Lower lobe of right lung (tissue), 2 donors: ENCODE measurements at regions not wholly inside any gene's neighbourhood (a gene's known extent, or its start where the extent isn't known, plus 50 kb on each side); places are given as distances from the start of the nearest gene placed in this dataset.

Experiments used
- ATAC-seq, 2 donors: fragments of 200-7000 bp; cut with Tn5 transposase; one replicate each; pipeline ENCODE4 v1.9.1; 2020 to 2022; ENCODE audit warnings: mild to moderate bottlenecking in 2 of 2, moderate library complexity in 2 of 2
- DNase-seq: peaks from one replicate; pipeline ENCODE4 v3.0.0-alpha.2; 2020
- H3K27ac ChIP-seq: fragments of 200-600 bp; one replicate; pipeline ENCODE4 v1.8.0; 2022
- H3K27me3 ChIP-seq: fragments of 200-600 bp; one replicate; pipeline ENCODE4 v1.8.0; 2022; ENCODE audit warnings: low read depth
- H3K36me3 ChIP-seq: fragments of 200-600 bp; one replicate; pipeline ENCODE4 v1.8.0; 2022; ENCODE audit warnings: mild to moderate bottlenecking
- H3K4me1 ChIP-seq: fragments of 200-600 bp; one replicate; pipeline ENCODE4 v1.8.0; 2022
- H3K4me3 ChIP-seq: fragments of 200-600 bp; one replicate; pipeline ENCODE4 v1.8.0; 2022; ENCODE audit warnings: mild to moderate bottlenecking
- H3K9me3 ChIP-seq: fragments of 200-600 bp; one replicate; pipeline ENCODE4 v1.8.0; 2022
- CTCF ChIP-seq: fragments of 200-600 bp; IDR thresholded peaks from one replicate; pipeline ENCODE4 v1.8.0; 2022; ENCODE audit warnings: antibody characterized with exemption, mild to moderate bottlenecking
- intact Hi-C: fragments of 100-400 bp; cut with DNase I; formaldehyde crosslinking; loops from one replicate; pipeline ENCODE4 v1.11.0; 2022
- donor health status: DM: no; HTN: yes; CAD: no; lungs with severe emphysema.

- H3K4me1 ChIP-seq: no peaks in the 10 kb centered on the region
- H3K27ac ChIP-seq: no peak overlapping the region
- intact Hi-C loops: no loop called here
- no peaks in the 10 kb centered on the region for H3K36me3 ChIP-seq
- no peak overlapping the region for H3K4me3 ChIP-seq
- H3K27me3 ChIP-seq: no peaks in the 10 kb centered on the region
- no peaks in the 10 kb centered on the region for H3K9me3 ChIP-seq
- no peak for DNase-seq
- no peak for ATAC-seq
- TF ChIP-seq CTCF: no peak
These were observed 50.8 kb upstream of the KLHL13 start for GRCh38 chrX:118167361-118167760.

GRCh38 chrX:118171356-118171755 lies 54.7 kb upstream of the KLHL13 start:
- no peak for TF ChIP-seq CTCF

GRCh38 chrX:118174516-118175098 lies 58.0 kb upstream of the KLHL13 start:
- no peak for TF ChIP-seq CTCF
- ATAC-seq (no peak), DNase-seq (no peak)
- intact Hi-C loops: no loop called here
- no peaks in the 10 kb centered on the region for H3K9me3 ChIP-seq
- H3K27me3 ChIP-seq: no peaks in the 10 kb centered on the region
- no peaks in the 10 kb centered on the region for H3K4me1 ChIP-seq
- no peak overlapping the region for H3K27ac ChIP-seq
- no peaks in the 10 kb centered on the region for H3K36me3 ChIP-seq
- no peak overlapping the region for H3K4me3 ChIP-seq

More at GRCh38 chrX:118171356-118171755, 54.7 kb upstream of the KLHL13 start:
- Histone ChIP-seq H3K27ac (no peak overlapping the region), H3K27me3 (no peaks in the 10 kb centered on the region), H3K9me3 (no peaks in the 10 kb centered on the region), H3K36me3 (no peaks in the 10 kb centered on the region), H3K4me1 (no peaks in the 10 kb centered on the region), H3K4me3 (no peak overlapping the region)
- ATAC-seq: no peak
- intact Hi-C loops: no loop called here
- no peak for DNase-seq

- DNase-seq: no peak
- ATAC-seq: no peak
- TF ChIP-seq CTCF: no peak
- Histone ChIP-seq H3K27me3 (no peaks in the 10 kb centered on the region), H3K9me3 (no peaks in the 10 kb centered on the region), H3K4me1 (no peaks in the 10 kb centered on the region), H3K4me3 (no peak overlapping the region), H3K36me3 (no peaks in the 10 kb centered on the region), H3K27ac (no peak overlapping the region)
- intact Hi-C loops: no loop called here
These were observed 61.1 kb upstream of the KLHL13 start for GRCh38 chrX:118177708-118178107.

- no peaks in the 10 kb centered on the region for H3K9me3 ChIP-seq
- TF ChIP-seq CTCF: no peak
- DNase-seq: no peak
- no peaks in the 10 kb centered on the region for H3K27me3 ChIP-seq
- no peaks in the 10 kb centered on the region for H3K36me3 ChIP-seq
- H3K4me1 ChIP-seq: no peaks in the 10 kb centered on the region
- intact Hi-C loops: no loop called here
- no peak overlapping the region for H3K27ac ChIP-seq
- no peak for ATAC-seq
- no peak overlapping the region for H3K4me3 ChIP-seq
These were observed 61.8 kb upstream of the KLHL13 start for GRCh38 chrX:118178450-118178849.

- Histone ChIP-seq H3K36me3 (no peaks in the 10 kb centered on the region), H3K4me3 (no peak overlapping the region), H3K27ac (no peak overlapping the region), H3K4me1 (no peaks in the 10 kb centered on the region), H3K9me3 (no peaks in the 10 kb centered on the region), H3K27me3 (no peaks in the 10 kb centered on the region)
- no peak for TF ChIP-seq CTCF
- intact Hi-C loops: no loop called here
- ATAC-seq (no peak), DNase-seq (no peak)
These were observed 62.6 kb upstream of the KLHL13 start for GRCh38 chrX:118179161-118179560.
